IgD-negative memory B cell (primary cell): ENCODE measurements at regions not wholly inside any gene's neighbourhood (a gene's known extent, or its start where the extent isn't known, plus 50 kb on each side); places are given as distances from the start of the nearest gene placed in this dataset.

Experiments used
- H3K27ac Mint-ChIP-seq, 3 donors: one replicate each; pipeline ENCODE4 v1.8.0; 2020 to 2022; ENCODE audit warnings: mild to moderate bottlenecking in 3 of 3, mixed read lengths in 3 of 3, moderate library complexity in 1 of 3
- H3K27me3 Mint-ChIP-seq: one replicate; pipeline ENCODE4 v1.8.0; 2021; ENCODE audit warnings: mixed read lengths
- H3K36me3 Mint-ChIP-seq: one replicate; pipeline ENCODE4 v1.8.0; 2020; ENCODE audit warnings: mild to moderate bottlenecking, mixed read lengths
- H3K4me1 Mint-ChIP-seq, 3 donors: one replicate each; pipeline ENCODE4 v1.8.0; 2020 to 2022; ENCODE audit warnings: mixed read lengths in 3 of 3, mild to moderate bottlenecking in 1 of 3
- H3K4me3 Mint-ChIP-seq, 4 donors: one replicate each; pipeline ENCODE4 v1.8.0; 2020 to 2022; ENCODE audit warnings: mild to moderate bottlenecking in 4 of 4, mixed read lengths in 4 of 4, moderate library complexity in 3 of 4
- H3K9me3 Mint-ChIP-seq, 3 donors: one replicate each; pipeline ENCODE4 v1.8.0; 2020 to 2021; ENCODE audit warnings: mixed read lengths in 3 of 3, mild to moderate bottlenecking in 1 of 3

- peaks cover 1% of the 10 kb centered on the region for H3K36me3 Mint-ChIP-seq
- H3K9me3 Mint-ChIP-seq, result peaks cover 0 to 4% (median 3%) of the 10 kb centered on the region in 3 donors
- H3K27ac Mint-ChIP-seq, result no peak overlapping the region
- no peak overlapping the region for H3K4me3 Mint-ChIP-seq
- no peaks in the 10 kb centered on the region for H3K27me3 Mint-ChIP-seq
- H3K4me1 Mint-ChIP-seq, result no peaks in the 10 kb centered on the region
Measured at GRCh38 chr5:24823625-24824024, 178.8 kb upstream of the CDH10 start.

- Mint-ChIP-seq H3K4me3 (no peak overlapping the region), H3K27me3 (no peaks in the 10 kb centered on the region), H3K27ac (no peak overlapping the region), H3K36me3 (peaks cover 1% of the 10 kb centered on the region), H3K4me1 (no peaks in the 10 kb centered on the region), H3K9me3 (peaks cover 2 to 9% (median 5%) of the 10 kb centered on the region in 3 donors)
Measured at GRCh38 chr5:24819841-24820240, 175.1 kb upstream of the CDH10 start.

GRCh38 chr5:24817966-24818365 lies 173.2 kb upstream of the CDH10 start:
- Mint-ChIP-seq H3K27ac (no peak overlapping the region), H3K27me3 (no peaks in the 10 kb centered on the region), H3K4me1 (no peaks in the 10 kb centered on the region), H3K4me3 (no peak overlapping the region), H3K9me3 (peaks cover 0 to 9% (median 5%) of the 10 kb centered on the region in 3 donors), H3K36me3 (peaks cover 5% of the 10 kb centered on the region)

GRCh38 chr5:24816206-24816605 lies 171.4 kb upstream of the CDH10 start:
- Mint-ChIP-seq H3K9me3 (peaks cover 0 to 9% (median 2%) of the 10 kb centered on the region in 3 donors), H3K27me3 (no peaks in the 10 kb centered on the region), H3K4me3 (no peak overlapping the region), H3K4me1 (no peaks in the 10 kb centered on the region), H3K27ac (no peak overlapping the region), H3K36me3 (peaks cover 4% of the 10 kb centered on the region)

GRCh38 chr5:24805230-24805629 lies 160.5 kb upstream of the CDH10 start:
- Mint-ChIP-seq H3K4me1 (no peaks in the 10 kb centered on the region), H3K9me3 (peaks cover 1 to 13% (median 4%) of the 10 kb centered on the region in 3 donors), H3K36me3 (no peaks in the 10 kb centered on the region), H3K27ac (no peak overlapping the region), H3K4me3 (no peak overlapping the region), H3K27me3 (no peaks in the 10 kb centered on the region)

- H3K27me3 Mint-ChIP-seq, result no peaks in the 10 kb centered on the region
- peaks cover 1 to 13% (median 4%) of the 10 kb centered on the region in 3 donors for H3K9me3 Mint-ChIP-seq
- no peaks in the 10 kb centered on the region for H3K36me3 Mint-ChIP-seq
- no peak overlapping the region for H3K27ac Mint-ChIP-seq
- no peaks in the 10 kb centered on the region for H3K4me1 Mint-ChIP-seq
- H3K4me3 Mint-ChIP-seq, result no peak overlapping the region
Measured at GRCh38 chr5:24804221-24804681, 159.5 kb upstream of the CDH10 start.

GRCh38 chr5:24791326-24791725 lies 146.5 kb upstream of the CDH10 start:
- H3K27ac Mint-ChIP-seq, result peak overlapping the region in 1 of 3 donors; percentile 57
- H3K27me3 Mint-ChIP-seq, result no peaks in the 10 kb centered on the region
- H3K9me3 Mint-ChIP-seq, result peaks cover 1 to 13% (median 3%) of the 10 kb centered on the region in 3 donors
- no peak overlapping the region for H3K4me3 Mint-ChIP-seq
- H3K4me1 Mint-ChIP-seq, result no peaks in the 10 kb centered on the region
- no peaks in the 10 kb centered on the region for H3K36me3 Mint-ChIP-seq

GRCh38 chr5:24789611-24790351 lies 145.0 kb upstream of the CDH10 start:
- peak overlapping the region in 1 of 3 donors; percentile 23 for H3K27ac Mint-ChIP-seq
- H3K36me3 Mint-ChIP-seq, result no peaks in the 10 kb centered on the region
- no peak overlapping the region for H3K4me3 Mint-ChIP-seq
- peaks cover 0 to 13% (median 1%) of the 10 kb centered on the region in 3 donors for H3K9me3 Mint-ChIP-seq
- no peaks in the 10 kb centered on the region for H3K27me3 Mint-ChIP-seq
- no peaks in the 10 kb centered on the region for H3K4me1 Mint-ChIP-seq

GRCh38 chr5:24788829-24789514 lies 144.2 kb upstream of the CDH10 start:
- Mint-ChIP-seq H3K4me3 (no peak overlapping the region), H3K9me3 (peaks cover 0 to 13% (median 1%) of the 10 kb centered on the region in 3 donors), H3K4me1 (no peaks in the 10 kb centered on the region), H3K36me3 (no peaks in the 10 kb centered on the region), H3K27ac (no peak overlapping the region), H3K27me3 (no peaks in the 10 kb centered on the region)

- peaks cover 1 to 3% (median 2%) of the 10 kb centered on the region in 3 donors for H3K9me3 Mint-ChIP-seq
- H3K4me3 Mint-ChIP-seq, result no peak overlapping the region
- no peaks in the 10 kb centered on the region for H3K36me3 Mint-ChIP-seq
- no peaks in the 10 kb centered on the region for H3K27me3 Mint-ChIP-seq
- no peaks in the 10 kb centered on the region for H3K4me1 Mint-ChIP-seq
- no peak overlapping the region for H3K27ac Mint-ChIP-seq
Measured at GRCh38 chr5:24786108-24786507, 141.3 kb upstream of the CDH10 start.

GRCh38 chr5:24783596-24783995 lies 138.8 kb upstream of the CDH10 start:
- Mint-ChIP-seq H3K4me1 (no peaks in the 10 kb centered on the region), H3K4me3 (no peak overlapping the region), H3K27ac (no peak overlapping the region), H3K27me3 (no peaks in the 10 kb centered on the region), H3K9me3 (peaks cover 0 to 2% (median 0%) of the 10 kb centered on the region in 3 donors), H3K36me3 (no peaks in the 10 kb centered on the region)

- H3K4me3 Mint-ChIP-seq, result no peak overlapping the region
- H3K27me3 Mint-ChIP-seq, result no peaks in the 10 kb centered on the region
- no peak overlapping the region for H3K27ac Mint-ChIP-seq
- no peaks in the 10 kb centered on the region for H3K4me1 Mint-ChIP-seq
- H3K36me3 Mint-ChIP-seq, result peaks cover 2% of the 10 kb centered on the region
- H3K9me3 Mint-ChIP-seq, result peaks cover 0 to 16% (median 3%) of the 10 kb centered on the region in 3 donors
Measured at GRCh38 chr5:24777392-24777791, 132.6 kb upstream of the CDH10 start.

GRCh38 chr5:24773261-24773660 lies 128.5 kb upstream of the CDH10 start:
- peaks cover 0 to 24% (median 2%) of the 10 kb centered on the region in 3 donors for H3K9me3 Mint-ChIP-seq
- H3K4me1 Mint-ChIP-seq, result no peaks in the 10 kb centered on the region
- H3K27me3 Mint-ChIP-seq, result no peaks in the 10 kb centered on the region
- H3K4me3 Mint-ChIP-seq, result no peak overlapping the region
- peaks cover 2% of the 10 kb centered on the region for H3K36me3 Mint-ChIP-seq
- no peak overlapping the region for H3K27ac Mint-ChIP-seq

GRCh38 chr5:24767086-24767485 lies 122.3 kb upstream of the CDH10 start:
- no peaks in the 10 kb centered on the region for H3K36me3 Mint-ChIP-seq
- H3K27ac Mint-ChIP-seq, result no peak overlapping the region
- no peak overlapping the region for H3K4me3 Mint-ChIP-seq
- H3K4me1 Mint-ChIP-seq, result no peaks in the 10 kb centered on the region
- peaks cover 1 to 5% (median 1%) of the 10 kb centered on the region in 3 donors for H3K9me3 Mint-ChIP-seq
- H3K27me3 Mint-ChIP-seq, result no peaks in the 10 kb centered on the region

GRCh38 chr5:24765219-24765618 lies 120.4 kb upstream of the CDH10 start:
- Mint-ChIP-seq H3K27me3 (no peaks in the 10 kb centered on the region), H3K36me3 (no peaks in the 10 kb centered on the region), H3K4me3 (no peak overlapping the region), H3K27ac (no peak overlapping the region), H3K4me1 (no peaks in the 10 kb centered on the region), H3K9me3 (peaks cover 5 to 7% (median 6%) of the 10 kb centered on the region in 3 donors)
